Activated T-cell treated with anti-CD3 and anti-CD28 coated beads, Interleukin-2, amount 50 U/mL, for 4 hours (primary cell): ENCODE measurements at regions not wholly inside any gene's neighbourhood (a gene's known extent, or its start where the extent isn't known, plus 50 kb on each side); places are given as distances from the start of the nearest gene placed in this dataset.
"Not testable (repeated sequence)": the region's sequence is repeated elsewhere in the genome, so short reads cannot be mapped to it uniquely, and the experiment has no call there.

Experiments used
- ATAC-seq, 2 donors: fragments of 200-7000 bp; cut with Tn5 transposase; one replicate each; pipeline ENCODE4 v1.10.0; 2021
- DNase-seq: peaks from one replicate; pipeline ENCODE4 v3.0.0-alpha.2; 2020
- H3K27me3 Mint-ChIP-seq: one replicate; pipeline ENCODE4 v1.8.0; 2021; ENCODE audit warnings: low read depth, mixed read lengths
- H3K36me3 Mint-ChIP-seq: one replicate; pipeline ENCODE4 v1.8.0; 2022; ENCODE audit warnings: mixed read lengths; ENCODE audit not compliant: insufficient read depth
- H3K4me1 Mint-ChIP-seq: one replicate; pipeline ENCODE4 v1.8.0; 2021; ENCODE audit warnings: low read depth, mixed read lengths
- H3K4me3 Mint-ChIP-seq: one replicate; pipeline ENCODE4 v1.8.0; 2021; ENCODE audit warnings: mild to moderate bottlenecking, moderate library complexity, mixed read lengths
- H3K9me3 Mint-ChIP-seq: one replicate; pipeline ENCODE4 v1.8.0; 2021; ENCODE audit warnings: mixed read lengths

- Mint-ChIP-seq H3K36me3 (no peaks in the 10 kb centered on the region), H3K4me1 (no peaks in the 10 kb centered on the region), H3K4me3 (no peak overlapping the region), H3K27me3 (no peaks in the 10 kb centered on the region), H3K9me3 (peaks cover 9% of the 10 kb centered on the region)
- no peak for ATAC-seq
- DNase-seq: no peak
Measured at GRCh38 chr18:4961121-4961909, 235.7 kb downstream of the AKAIN1 start.

- no peak for ATAC-seq
- no peaks in the 10 kb centered on the region for H3K4me1 Mint-ChIP-seq
- no peak for DNase-seq
- H3K27me3 Mint-ChIP-seq: no peaks in the 10 kb centered on the region
- H3K9me3 Mint-ChIP-seq: peaks cover 9% of the 10 kb centered on the region
- no peaks in the 10 kb centered on the region for H3K36me3 Mint-ChIP-seq
- no peak overlapping the region for H3K4me3 Mint-ChIP-seq
Measured at GRCh38 chr18:4960578-4960977, 236.5 kb downstream of the AKAIN1 start.

GRCh38 chr18:4931209-4931608, 265.8 kb downstream of the AKAIN1 start:
- H3K27me3 Mint-ChIP-seq: no peaks in the 10 kb centered on the region
- no peaks in the 10 kb centered on the region for H3K36me3 Mint-ChIP-seq
- DNase-seq (no peak), ATAC-seq (no peak)
- no peaks in the 10 kb centered on the region for H3K4me1 Mint-ChIP-seq
- no peak overlapping the region for H3K4me3 Mint-ChIP-seq
- H3K9me3 Mint-ChIP-seq: peaks cover 12% of the 10 kb centered on the region

GRCh38 chr18:4921548-4921947, 275.5 kb downstream of the AKAIN1 start:
- ATAC-seq (no peak), DNase-seq (no peak)
- peaks cover 7% of the 10 kb centered on the region for H3K9me3 Mint-ChIP-seq
- H3K36me3 Mint-ChIP-seq: no peaks in the 10 kb centered on the region
- no peaks in the 10 kb centered on the region for H3K27me3 Mint-ChIP-seq
- H3K4me3 Mint-ChIP-seq: no peak overlapping the region
- no peaks in the 10 kb centered on the region for H3K4me1 Mint-ChIP-seq

GRCh38 chr18:4917509-4917908, 279.5 kb downstream of the AKAIN1 start:
- not testable (repeated sequence) for H3K27me3 Mint-ChIP-seq, H3K9me3 Mint-ChIP-seq, H3K4me1 Mint-ChIP-seq, DNase-seq, ATAC-seq, H3K4me3 Mint-ChIP-seq, H3K36me3 Mint-ChIP-seq

GRCh38 chr18:4908328-4908727, 288.7 kb downstream of the AKAIN1 start:
- Mint-ChIP-seq H3K9me3 (peaks cover 5% of the 10 kb centered on the region), H3K27me3 (no peaks in the 10 kb centered on the region), H3K4me1 (no peaks in the 10 kb centered on the region), H3K36me3 (no peaks in the 10 kb centered on the region), H3K4me3 (no peak overlapping the region)
- DNase-seq: no peak
- no peak for ATAC-seq

- no peaks in the 10 kb centered on the region for H3K27me3 Mint-ChIP-seq
- no peak for DNase-seq
- no peaks in the 10 kb centered on the region for H3K4me1 Mint-ChIP-seq
- peaks cover 8% of the 10 kb centered on the region for H3K9me3 Mint-ChIP-seq
- H3K4me3 Mint-ChIP-seq: no peak overlapping the region
- ATAC-seq: no peak
- H3K36me3 Mint-ChIP-seq: no peaks in the 10 kb centered on the region
Measured at GRCh38 chr18:4906856-4907255, 290.2 kb downstream of the AKAIN1 start.

- no peaks in the 10 kb centered on the region for H3K27me3 Mint-ChIP-seq
- DNase-seq: no peak
- ATAC-seq: no peak
- H3K4me3 Mint-ChIP-seq: no peak overlapping the region
- H3K4me1 Mint-ChIP-seq: no peaks in the 10 kb centered on the region
- H3K36me3 Mint-ChIP-seq: no peaks in the 10 kb centered on the region
- H3K9me3 Mint-ChIP-seq: peaks cover 17% of the 10 kb centered on the region
Measured at GRCh38 chr18:4888251-4889040, 308.6 kb downstream of the AKAIN1 start.

- H3K4me1 Mint-ChIP-seq: no peaks in the 10 kb centered on the region
- no peaks in the 10 kb centered on the region for H3K27me3 Mint-ChIP-seq
Measured at GRCh38 chr18:4878480-4878879, 318.6 kb downstream of the AKAIN1 start.

GRCh38 chr18:4871197-4871596, 325.9 kb downstream of the AKAIN1 start:
- DNase-seq (no peak), ATAC-seq (no peak)
- Mint-ChIP-seq H3K4me3 (no peak overlapping the region), H3K27me3 (no peaks in the 10 kb centered on the region), H3K9me3 (peaks cover 26% of the 10 kb centered on the region), H3K4me1 (no peaks in the 10 kb centered on the region), H3K36me3 (no peaks in the 10 kb centered on the region)

More at GRCh38 chr18:4878480-4878879, 318.6 kb downstream of the AKAIN1 start:
- Mint-ChIP-seq H3K9me3 (peaks cover 12% of the 10 kb centered on the region), H3K36me3 (no peaks in the 10 kb centered on the region), H3K4me3 (no peak overlapping the region)
- DNase-seq: no peak
- ATAC-seq: no peak

- DNase-seq: no peak
- no peak overlapping the region for H3K4me3 Mint-ChIP-seq
- no peaks in the 10 kb centered on the region for H3K4me1 Mint-ChIP-seq
- peak in 1 of 2 donors; percentile 50 for ATAC-seq
- no peaks in the 10 kb centered on the region for H3K36me3 Mint-ChIP-seq
- no peaks in the 10 kb centered on the region for H3K27me3 Mint-ChIP-seq
- peaks cover 28% of the 10 kb centered on the region for H3K9me3 Mint-ChIP-seq
Measured at GRCh38 chr18:4870177-4870773, 326.8 kb downstream of the AKAIN1 start.

GRCh38 chr18:4869155-4869554, 327.9 kb downstream of the AKAIN1 start:
- Mint-ChIP-seq H3K27me3 (no peaks in the 10 kb centered on the region), H3K36me3 (no peaks in the 10 kb centered on the region), H3K9me3 (peaks cover 28% of the 10 kb centered on the region), H3K4me3 (no peak overlapping the region), H3K4me1 (no peaks in the 10 kb centered on the region)
- DNase-seq (no peak), ATAC-seq (no peak)

- H3K36me3 Mint-ChIP-seq: no peaks in the 10 kb centered on the region
- ATAC-seq: no peak
- DNase-seq: no peak
- H3K4me1 Mint-ChIP-seq: no peaks in the 10 kb centered on the region
- no peak overlapping the region for H3K4me3 Mint-ChIP-seq
- peaks cover 8% of the 10 kb centered on the region for H3K9me3 Mint-ChIP-seq
- no peaks in the 10 kb centered on the region for H3K27me3 Mint-ChIP-seq
Measured at GRCh38 chr18:4858379-4859127, 338.5 kb downstream of the AKAIN1 start.

- Mint-ChIP-seq H3K27me3 (no peaks in the 10 kb centered on the region), H3K9me3 (peaks cover 8% of the 10 kb centered on the region), H3K36me3 (no peaks in the 10 kb centered on the region), H3K4me1 (no peaks in the 10 kb centered on the region), H3K4me3 (no peak overlapping the region)
- ATAC-seq (no peak), DNase-seq (no peak)
Measured at GRCh38 chr18:4854671-4855070, 342.4 kb downstream of the AKAIN1 start.
